GM23248 (cell line): ENCODE measurements at regions not wholly inside any gene's neighbourhood (a gene's known extent, or its start where the extent isn't known, plus 50 kb on each side); places are given as distances from the start of the nearest gene placed in this dataset.

Experiments
- DNase-seq: peaks from one replicate; pipeline ENCODE4 v3.0.0-alpha.2; 2015
- H2AFZ ChIP-seq: fragments of 200-600 bp; sonication (generic); 2 replicates; pipeline ENCODE4 v1.6.1; 2016; ENCODE audit warnings: antibody characterized with exemption
- H3F3A ChIP-seq: fragments of 200-600 bp; sonication (generic); 2 replicates; pipeline ENCODE4 v1.6.1; 2016; ENCODE audit warnings: mild to moderate bottlenecking, antibody characterized with exemption, mixed run types; ENCODE audit not compliant: insufficient read depth
- H3K27ac ChIP-seq: fragments of 200-600 bp; sonication (generic); 2 replicates; pipeline ENCODE4 v1.5.1; 2016; ENCODE audit warnings: mild to moderate bottlenecking
- H3K27me3 ChIP-seq: fragments of 200-600 bp; sonication (generic); replicated peaks from 2 replicates; pipeline ENCODE4 v1.6.1; 2016; ENCODE audit warnings: mild to moderate bottlenecking; ENCODE audit not compliant: insufficient read depth
- H3K36me3 ChIP-seq: fragments of 200-600 bp; sonication (generic); 2 replicates; pipeline ENCODE4 v1.6.1; 2016; ENCODE audit warnings: low read depth, mild to moderate bottlenecking
- H3K4me1 ChIP-seq: fragments of 200-600 bp; sonication (generic); 2 replicates; pipeline ENCODE4 v1.6.1; 2016; ENCODE audit warnings: mild to moderate bottlenecking; ENCODE audit not compliant: insufficient read depth
- H3K4me2 ChIP-seq: fragments of 200-600 bp; sonication (generic); one replicate; pipeline ENCODE4 v1.6.1; 2016; ENCODE audit warnings: mild to moderate bottlenecking; ENCODE audit not compliant: unreplicated experiment
- H3K4me3 ChIP-seq: fragments of 200-600 bp; sonication (generic); 2 replicates; pipeline ENCODE4 v1.5.1; 2016; ENCODE audit warnings: mild to moderate bottlenecking
- H3K79me2 ChIP-seq: fragments of 200-600 bp; sonication (generic); 2 replicates; pipeline ENCODE4 v1.6.1; 2016; ENCODE audit warnings: mild to moderate bottlenecking; ENCODE audit not compliant: insufficient read depth
- H3K9ac ChIP-seq: fragments of 200-600 bp; sonication (generic); 2 replicates; pipeline ENCODE4 v1.6.1; 2016; ENCODE audit warnings: mild to moderate bottlenecking
- H3K9me2 ChIP-seq: fragments of 200-600 bp; sonication (generic); 2 replicates; pipeline ENCODE4 v1.6.1; 2016; ENCODE audit warnings: mixed run types, mild to moderate bottlenecking, moderate library complexity; ENCODE audit not compliant: insufficient read depth
- H3K9me3 ChIP-seq: fragments of 200-600 bp; sonication (generic); one replicate; pipeline ENCODE4 v1.6.1; 2017; ENCODE audit warnings: low read depth
- H4K20me1 ChIP-seq: fragments of 200-600 bp; sonication (generic); 2 replicates; pipeline ENCODE4 v1.6.0; 2016; ENCODE audit not compliant: insufficient read depth
- EZH2 ChIP-seq: fragments of 200-600 bp; sonication (generic); IDR thresholded peaks from 2 replicates; pipeline ENCODE4 v1.6.1; 2018; ENCODE audit warnings: antibody characterized with exemption, mild to moderate bottlenecking; ENCODE audit not compliant: insufficient read depth, poor library complexity, severe bottlenecking
- EZH2phosphoT487 ChIP-seq: fragments of 200-600 bp; sonication (generic); IDR thresholded peaks from 2 replicates; pipeline ENCODE4 v1.6.1; 2018; ENCODE audit warnings: antibody characterized with exemption, moderate library complexity, mild to moderate bottlenecking, low read depth; ENCODE audit not compliant: insufficient read depth
- WGBS, 2 experiments: methylation state at CpG; one replicate each; pipeline ENCODE4 v1.1.6; 2015 to 2017; ENCODE audit warnings: low lambda C conversion rate in 2 of 2, low coverage in 1 of 2; ENCODE audit errors: missing lambda C conversion rate in 2 of 2; 5-methylcytosine and 5-hydroxymethylcytosine counted together
- in situ Hi-C: fragments of 300-500 bp; cut with MboI; formaldehyde crosslinking; loops from 2 replicates; pipeline ENCODE4 v1.15.0; 2020

DNA sequence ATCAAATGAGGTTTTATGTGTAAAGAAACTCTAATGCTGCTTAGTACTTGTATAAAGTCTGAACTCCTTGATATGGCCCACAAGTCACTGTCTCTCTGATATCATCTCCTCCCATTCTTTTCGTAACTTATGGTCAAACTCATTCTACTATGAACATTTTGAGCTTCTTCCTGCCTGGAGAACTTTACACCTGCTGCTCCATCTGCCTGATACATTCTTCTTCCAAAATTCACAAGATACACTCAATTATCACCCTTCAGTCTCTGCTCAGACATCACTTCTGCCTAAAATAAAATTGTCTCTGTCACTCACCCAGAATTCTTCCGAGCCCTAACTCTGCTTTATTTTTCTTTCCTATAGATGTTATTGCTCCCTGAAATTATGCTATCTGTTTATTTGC, 192.8 kb upstream of the LYPLAL1 start:
- Histone ChIP-seq H3K9ac (no peak overlapping the region), H3F3A (no peaks in the 10 kb centered on the region), H3K4me1 (no peaks in the 10 kb centered on the region), H3K27ac (no peak overlapping the region), H3K9me3 (no peaks in the 10 kb centered on the region), H3K27me3 (no peaks in the 10 kb centered on the region), H3K4me2 (no peak overlapping the region), H3K9me2 (no peaks in the 10 kb centered on the region), H4K20me1 (no peaks in the 10 kb centered on the region), H3K4me3 (no peak overlapping the region), H2AFZ (no peak overlapping the region), H3K79me2 (no peaks in the 10 kb centered on the region), H3K36me3 (no peaks in the 10 kb centered on the region)
- in situ Hi-C loops = no loop called here
- 67% methylated on average over 2 of the region's 2 CpGs for WGBS, 2 experiments
- no peak for DNase-seq
- TF ChIP-seq EZH2 (no peak), EZH2phosphoT487 (no peak)

DNA sequence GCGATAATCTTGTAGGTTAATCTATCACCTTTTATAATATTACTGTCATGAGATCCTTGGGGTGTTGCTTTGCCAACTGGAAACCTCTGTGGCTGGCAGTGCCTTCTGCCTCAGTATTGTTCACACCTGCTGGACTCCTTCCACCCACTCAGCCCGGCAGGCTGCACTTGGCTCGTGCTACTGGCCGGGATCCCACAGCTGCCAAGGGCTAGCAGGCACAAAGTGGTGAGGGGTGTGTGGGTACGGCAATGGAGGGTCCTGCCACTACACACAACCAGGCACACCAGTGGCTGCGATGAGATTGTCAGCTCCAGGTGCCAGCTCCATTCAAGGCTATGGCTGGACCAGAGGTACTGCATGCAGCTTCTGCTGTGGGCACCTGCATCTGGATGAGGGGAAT, 191.2 kb upstream of the LYPLAL1 start:
- Histone ChIP-seq H3F3A (no peaks in the 10 kb centered on the region), H3K4me1 (no peaks in the 10 kb centered on the region), H3K36me3 (no peaks in the 10 kb centered on the region), H3K9ac (no peak overlapping the region), H4K20me1 (no peaks in the 10 kb centered on the region), H3K9me3 (no peaks in the 10 kb centered on the region), H3K4me3 (no peak overlapping the region), H3K27ac (no peak overlapping the region), H3K27me3 (no peaks in the 10 kb centered on the region), H3K79me2 (no peaks in the 10 kb centered on the region), H2AFZ (no peak overlapping the region), H3K9me2 (no peaks in the 10 kb centered on the region), H3K4me2 (no peak overlapping the region)
- no peak for DNase-seq
- in situ Hi-C loops = no loop called here
- TF ChIP-seq EZH2phosphoT487 (no peak), EZH2 (no peak)
- 73 to 74% methylated on average over 6 of the region's 6 CpGs for WGBS, 2 experiments

DNA sequence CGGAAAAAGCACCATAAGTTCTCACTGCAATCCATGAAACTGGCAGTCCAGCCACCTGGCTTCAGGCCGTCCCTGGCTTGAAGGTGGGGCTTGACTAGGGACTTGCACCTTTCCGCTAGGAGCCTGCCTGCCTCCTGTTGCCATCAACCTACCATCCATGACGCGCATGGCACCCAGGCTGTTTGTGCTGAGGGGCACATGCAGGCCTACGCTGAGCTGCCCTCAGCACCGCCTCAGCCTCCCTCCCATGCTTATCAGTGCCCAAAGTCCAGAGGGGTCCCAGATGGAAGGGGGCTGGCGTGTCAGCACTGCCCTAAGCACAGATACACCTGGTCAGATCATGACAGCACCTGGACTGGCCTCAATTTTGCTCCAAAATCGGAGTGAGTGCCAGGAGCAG, 190.2 kb upstream of the LYPLAL1 start:
- H3K4me2 ChIP-seq = no peak overlapping the region
- H3F3A ChIP-seq = no peaks in the 10 kb centered on the region
- H3K79me2 ChIP-seq = no peaks in the 10 kb centered on the region
- H3K36me3 ChIP-seq = no peaks in the 10 kb centered on the region
- H2AFZ ChIP-seq = no peak overlapping the region
- TF ChIP-seq EZH2 (no peak), EZH2phosphoT487 (no peak)
- H3K27me3 ChIP-seq = no peaks in the 10 kb centered on the region
- no peak overlapping the region for H3K4me3 ChIP-seq
- DNase-seq = no peak
- no peaks in the 10 kb centered on the region for H3K9me3 ChIP-seq
- H3K4me1 ChIP-seq = no peaks in the 10 kb centered on the region
- H3K27ac ChIP-seq = no peak overlapping the region
- in situ Hi-C loops = no loop called here
- H4K20me1 ChIP-seq = no peaks in the 10 kb centered on the region
- no peak overlapping the region for H3K9ac ChIP-seq
- H3K9me2 ChIP-seq = no peaks in the 10 kb centered on the region
- WGBS, 2 experiments = 83 to 84% methylated on average over 9 of the region's 9 CpGs

DNA sequence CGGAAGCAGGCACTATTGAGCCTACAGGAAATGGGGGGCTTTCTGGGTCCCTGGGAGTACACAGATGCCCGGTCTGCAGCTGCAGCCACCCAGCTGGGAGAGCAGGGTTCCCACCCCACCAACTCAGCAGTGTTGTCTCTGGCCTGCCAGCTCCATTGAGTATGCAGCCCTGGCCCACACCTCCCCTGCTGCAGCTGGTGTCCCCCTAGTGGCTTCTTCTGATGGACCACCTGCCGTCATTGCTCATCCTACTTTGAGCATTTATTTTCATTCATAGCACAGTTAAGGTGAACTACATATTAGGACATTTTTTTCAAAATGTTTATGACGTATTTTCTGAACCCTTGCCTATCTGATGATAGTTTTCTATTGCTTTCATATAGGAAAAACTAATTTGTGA, 189.8 kb upstream of the LYPLAL1 start:
- Histone ChIP-seq H4K20me1 (no peaks in the 10 kb centered on the region), H3K4me3 (no peak overlapping the region), H2AFZ (no peak overlapping the region), H3K9me2 (no peaks in the 10 kb centered on the region), H3K9me3 (no peaks in the 10 kb centered on the region), H3F3A (no peaks in the 10 kb centered on the region), H3K9ac (no peak overlapping the region), H3K4me2 (no peak overlapping the region), H3K27me3 (no peaks in the 10 kb centered on the region), H3K36me3 (no peaks in the 10 kb centered on the region), H3K4me1 (no peaks in the 10 kb centered on the region), H3K27ac (no peak overlapping the region), H3K79me2 (no peaks in the 10 kb centered on the region)
- TF ChIP-seq EZH2phosphoT487 = no peak
- TF ChIP-seq EZH2 = no peak
- DNase-seq = peak; percentile 3
- in situ Hi-C loops = no loop called here
- WGBS, 2 experiments = 71 to 72% methylated on average over 4 of the region's 4 CpGs

DNA sequence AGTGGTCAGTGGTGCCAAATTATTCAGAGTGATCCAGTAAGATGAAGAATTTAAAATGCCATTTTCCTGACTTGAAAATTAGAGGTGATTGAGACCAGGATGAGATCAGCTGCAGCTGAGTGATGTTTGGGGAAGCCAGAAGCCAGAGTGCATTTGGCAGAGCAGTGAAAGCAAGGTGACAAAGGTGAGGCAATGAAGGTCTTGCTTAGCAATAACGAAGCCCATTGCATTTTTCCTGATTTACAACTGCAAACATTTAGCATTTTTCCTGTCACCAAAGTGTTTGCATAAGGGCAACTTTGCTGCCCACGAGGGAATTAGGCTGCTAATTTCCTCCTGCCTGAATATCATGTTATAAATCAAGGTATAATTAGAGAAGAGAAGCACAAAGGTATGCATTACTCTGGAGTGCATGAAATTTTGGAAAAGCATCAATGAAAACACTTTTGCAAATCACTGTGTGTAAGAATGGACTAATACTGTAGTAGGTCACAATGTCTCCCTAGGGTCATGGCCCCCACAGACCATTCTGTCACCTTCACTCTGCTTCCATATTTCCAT, 188.2 kb upstream of the LYPLAL1 start:
- no peak overlapping the region for H3K4me2 ChIP-seq
- no peaks in the 10 kb centered on the region for H3K4me1 ChIP-seq
- H3K36me3 ChIP-seq = no peaks in the 10 kb centered on the region
- 29 to 39% methylated on average over 2 of the region's 2 CpGs for WGBS, 2 experiments
- H3K9ac ChIP-seq = no peak overlapping the region
- TF ChIP-seq EZH2phosphoT487 = no peak
- TF ChIP-seq EZH2 = no peak
- H3K9me3 ChIP-seq = no peaks in the 10 kb centered on the region
- H3F3A ChIP-seq = no peaks in the 10 kb centered on the region
- H3K79me2 ChIP-seq = no peaks in the 10 kb centered on the region
- no peak overlapping the region for H3K4me3 ChIP-seq
- no peak overlapping the region for H3K27ac ChIP-seq
- no peak for DNase-seq
- H4K20me1 ChIP-seq = no peaks in the 10 kb centered on the region
- in situ Hi-C loops = no loop called here
- H2AFZ ChIP-seq = no peak overlapping the region
- no peaks in the 10 kb centered on the region for H3K27me3 ChIP-seq
- no peaks in the 10 kb centered on the region for H3K9me2 ChIP-seq
